ENCODE measurements at regions not wholly inside any gene's neighbourhood (a gene's known extent, or its start where the extent isn't known, plus 50 kb on each side); places are given as distances from the start of the nearest gene placed in this dataset.

GRCh38 chr5:123997462-123998215 is 485.7 kb downstream of the CSNK1G3 start:
- no peak for TF ChIP-seq POLR2A (IDR thresholded peaks at IDR 0.05; ENCODE audit: borderline replicate concordance, extremely low read depth, insufficient read depth, insufficient read length)
- TF ChIP-seq ZNF274 (IDR thresholded peaks at IDR 0.05; ENCODE audit: low read depth, low read length): no peak
- TF ChIP-seq JUND (IDR thresholded peaks at IDR 0.05): no peak
- TF ChIP-seq, protein P1, sequence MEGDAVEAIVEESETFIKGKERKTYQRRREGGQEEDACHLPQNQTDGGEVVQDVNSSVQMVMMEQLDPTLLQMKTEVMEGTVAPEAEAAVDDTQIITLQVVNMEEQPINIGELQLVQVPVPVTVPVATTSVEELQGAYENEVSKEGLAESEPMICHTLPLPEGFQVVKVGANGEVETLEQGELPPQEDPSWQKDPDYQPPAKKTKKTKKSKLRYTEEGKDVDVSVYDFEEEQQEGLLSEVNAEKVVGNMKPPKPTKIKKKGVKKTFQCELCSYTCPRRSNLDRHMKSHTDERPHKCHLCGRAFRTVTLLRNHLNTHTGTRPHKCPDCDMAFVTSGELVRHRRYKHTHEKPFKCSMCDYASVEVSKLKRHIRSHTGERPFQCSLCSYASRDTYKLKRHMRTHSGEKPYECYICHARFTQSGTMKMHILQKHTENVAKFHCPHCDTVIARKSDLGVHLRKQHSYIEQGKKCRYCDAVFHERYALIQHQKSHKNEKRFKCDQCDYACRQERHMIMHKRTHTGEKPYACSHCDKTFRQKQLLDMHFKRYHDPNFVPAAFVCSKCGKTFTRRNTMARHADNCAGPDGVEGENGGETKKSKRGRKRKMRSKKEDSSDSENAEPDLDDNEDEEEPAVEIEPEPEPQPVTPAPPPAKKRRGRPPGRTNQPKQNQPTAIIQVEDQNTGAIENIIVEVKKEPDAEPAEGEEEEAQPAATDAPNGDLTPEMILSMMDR (IDR thresholded peaks at IDR 0.05 in 2 of 3, conservative IDR thresholded peaks at IDR 0.05 in 1 of 3; ENCODE audit: borderline replicate concordance in 1 of 3, insufficient read depth in 1 of 3, low read depth in 2 of 3, low read length in 2 of 3): no peak
- TF ChIP-seq, protein P2, sequence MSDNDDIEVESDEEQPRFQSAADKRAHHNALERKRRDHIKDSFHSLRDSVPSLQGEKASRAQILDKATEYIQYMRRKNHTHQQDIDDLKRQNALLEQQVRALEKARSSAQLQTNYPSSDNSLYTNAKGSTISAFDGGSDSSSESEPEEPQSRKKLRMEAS (IDR thresholded peaks at IDR 0.05): no peak

Data from HCT116 (cell line).